ENCODE measurements at regions not wholly inside any gene's neighbourhood (a gene's known extent, or its start where the extent isn't known, plus 50 kb on each side); places are given as distances from the start of the nearest gene placed in this dataset.

DNA sequence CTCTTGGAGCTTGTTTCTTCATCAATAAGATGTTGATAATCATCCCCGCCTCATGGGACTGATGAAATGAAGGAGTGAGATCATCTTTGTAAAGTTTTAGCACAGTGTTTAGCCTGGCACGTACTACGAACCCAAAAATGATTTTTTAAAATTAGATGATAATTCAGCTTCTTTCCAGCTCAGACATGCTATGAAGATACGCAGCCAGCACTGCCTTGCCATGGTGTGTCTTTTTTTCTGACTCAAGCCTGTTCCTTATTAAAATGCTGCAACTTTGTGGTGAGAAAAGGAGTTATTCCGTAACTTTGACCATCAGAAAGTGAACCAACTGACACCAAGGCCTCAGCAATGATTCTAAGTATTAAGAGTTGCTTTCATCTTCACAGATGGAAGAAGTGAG lies 269.0 kb downstream of the LTN1 start:
- TF ChIP-seq, protein P1, sequence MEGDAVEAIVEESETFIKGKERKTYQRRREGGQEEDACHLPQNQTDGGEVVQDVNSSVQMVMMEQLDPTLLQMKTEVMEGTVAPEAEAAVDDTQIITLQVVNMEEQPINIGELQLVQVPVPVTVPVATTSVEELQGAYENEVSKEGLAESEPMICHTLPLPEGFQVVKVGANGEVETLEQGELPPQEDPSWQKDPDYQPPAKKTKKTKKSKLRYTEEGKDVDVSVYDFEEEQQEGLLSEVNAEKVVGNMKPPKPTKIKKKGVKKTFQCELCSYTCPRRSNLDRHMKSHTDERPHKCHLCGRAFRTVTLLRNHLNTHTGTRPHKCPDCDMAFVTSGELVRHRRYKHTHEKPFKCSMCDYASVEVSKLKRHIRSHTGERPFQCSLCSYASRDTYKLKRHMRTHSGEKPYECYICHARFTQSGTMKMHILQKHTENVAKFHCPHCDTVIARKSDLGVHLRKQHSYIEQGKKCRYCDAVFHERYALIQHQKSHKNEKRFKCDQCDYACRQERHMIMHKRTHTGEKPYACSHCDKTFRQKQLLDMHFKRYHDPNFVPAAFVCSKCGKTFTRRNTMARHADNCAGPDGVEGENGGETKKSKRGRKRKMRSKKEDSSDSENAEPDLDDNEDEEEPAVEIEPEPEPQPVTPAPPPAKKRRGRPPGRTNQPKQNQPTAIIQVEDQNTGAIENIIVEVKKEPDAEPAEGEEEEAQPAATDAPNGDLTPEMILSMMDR (IDR thresholded peaks at IDR 0.05; ENCODE audit: extremely low read depth in 1 of 2, insufficient read depth in 1 of 2, low read depth in 1 of 2, low read length in 2 of 2) = no peak
- TF ChIP-seq EZH2 (IDR thresholded peaks at IDR 0.05; ENCODE audit: borderline replicate concordance, low read depth, low read length, severe bottlenecking) = no peak
- no peak for TF ChIP-seq POLR2A (IDR thresholded peaks at IDR 0.05; ENCODE audit: low read depth, low read length)
